ENCODE measurements at regions not wholly inside any gene's neighbourhood (a gene's known extent, or its start where the extent isn't known, plus 50 kb on each side); places are given as distances from the start of the nearest gene placed in this dataset.

GRCh38 chr2:209368914-209369313 lies 54.9 kb upstream of the MAP2 start:
- TF ChIP-seq HNF4G (IDR thresholded peaks at IDR 0.05) (no peak), JUND (IDR thresholded peaks at IDR 0.05) (peak in 1 of 2 donors; percentile 22)
- H3K9me3 ChIP-seq (ENCODE audit: control insufficient read depth in 4 of 4, low read length in 3 of 4): no peaks in the 10 kb centered on the region
- H3K9ac ChIP-seq (ENCODE audit: low read depth in 1 of 2, low read length in 2 of 2): no peak overlapping the region
- no peaks in the 10 kb centered on the region for H3K36me3 ChIP-seq (ENCODE audit: control insufficient read depth in 4 of 4, insufficient read depth in 3 of 4, low read depth in 1 of 4, low read length in 3 of 4)
- H3K27ac ChIP-seq (ENCODE audit: low read depth in 1 of 2, low read length in 2 of 2): no peak overlapping the region
- DNase-seq (ENCODE audit: low spot score): no peak
- peaks cover 0 to 2% (median 0%) of the 10 kb centered on the region in 4 donors for H3K27me3 ChIP-seq (ENCODE audit: control insufficient read depth in 4 of 4, insufficient read depth in 4 of 4, low read length in 3 of 4)
- no peak overlapping the region for H3K4me3 ChIP-seq (ENCODE audit: low read depth in 1 of 3, low read length in 3 of 3)
- H3K4me1 ChIP-seq (ENCODE audit: control insufficient read depth in 4 of 4, insufficient read depth in 4 of 4, low read length in 3 of 4): no peaks in the 10 kb centered on the region
- 26% methylated on average over 5 of the region's 5 CpGs for WGBS

GRCh38 chr2:209369656-209370055 lies 54.2 kb upstream of the MAP2 start:
- no peak overlapping the region for H3K9ac ChIP-seq (ENCODE audit: low read depth in 1 of 2, low read length in 2 of 2)
- DNase-seq (ENCODE audit: low spot score): no peak
- H3K36me3 ChIP-seq (ENCODE audit: control insufficient read depth in 4 of 4, insufficient read depth in 3 of 4, low read depth in 1 of 4, low read length in 3 of 4): no peaks in the 10 kb centered on the region
- peaks cover 0 to 3% (median 0%) of the 10 kb centered on the region in 4 donors for H3K9me3 ChIP-seq (ENCODE audit: control insufficient read depth in 4 of 4, low read length in 3 of 4)
- no peak overlapping the region for H3K4me3 ChIP-seq (ENCODE audit: low read depth in 1 of 3, low read length in 3 of 3)
- H3K27me3 ChIP-seq (ENCODE audit: control insufficient read depth in 4 of 4, insufficient read depth in 4 of 4, low read length in 3 of 4): peaks cover 0 to 2% (median 0%) of the 10 kb centered on the region in 4 donors
- H3K4me1 ChIP-seq (ENCODE audit: control insufficient read depth in 4 of 4, insufficient read depth in 4 of 4, low read length in 3 of 4): no peaks in the 10 kb centered on the region
- TF ChIP-seq TAF1 (conservative IDR thresholded peaks at IDR 0.05) (no peak), FOXA1 (IDR thresholded peaks at IDR 0.05) (no peak), YY1 (IDR thresholded peaks at IDR 0.05) (no peak), SP1 (IDR thresholded peaks at IDR 0.05) (no peak), HNF4A (conservative IDR thresholded peaks at IDR 0.05) (no peak), MAX (IDR thresholded peaks at IDR 0.05) (no peak), FOXA2 (IDR thresholded peaks at IDR 0.05) (no peak), RAD21 (IDR thresholded peaks at IDR 0.05) (no peak), EGR1 (IDR thresholded peaks at IDR 0.05; ENCODE audit: low read depth in 2 of 2) (no peak), NR2F2 (IDR thresholded peaks at IDR 0.05) (no peak), RXRA (IDR thresholded peaks at IDR 0.05) (no peak), ATF3 (IDR thresholded peaks at IDR 0.05) (no peak), REST (IDR thresholded peaks at IDR 0.05) (no peak), JUND (IDR thresholded peaks at IDR 0.05) (no peak), GABPA (IDR thresholded peaks at IDR 0.05 in 1 of 2, conservative IDR thresholded peaks at IDR 0.05 in 1 of 2) (no peak)
- H3K27ac ChIP-seq (ENCODE audit: low read depth in 1 of 2, low read length in 2 of 2): no peak overlapping the region

- no peak for DNase-seq (ENCODE audit: low spot score)
- 63% methylated on average over 2 of the region's 2 CpGs for WGBS
- H3K36me3 ChIP-seq (ENCODE audit: control insufficient read depth in 4 of 4, insufficient read depth in 3 of 4, low read depth in 1 of 4, low read length in 3 of 4): no peaks in the 10 kb centered on the region
- H3K27ac ChIP-seq (ENCODE audit: low read depth in 1 of 2, low read length in 2 of 2): no peak overlapping the region
- peaks cover 0 to 2% (median 0%) of the 10 kb centered on the region in 4 donors for H3K27me3 ChIP-seq (ENCODE audit: control insufficient read depth in 4 of 4, insufficient read depth in 4 of 4, low read length in 3 of 4)
- H3K4me1 ChIP-seq (ENCODE audit: control insufficient read depth in 4 of 4, insufficient read depth in 4 of 4, low read length in 3 of 4): no peaks in the 10 kb centered on the region
- no peak overlapping the region for H3K4me3 ChIP-seq (ENCODE audit: low read depth in 1 of 3, low read length in 3 of 3)
- H3K9ac ChIP-seq (ENCODE audit: low read depth in 1 of 2, low read length in 2 of 2): no peak overlapping the region
- H3K9me3 ChIP-seq (ENCODE audit: control insufficient read depth in 4 of 4, low read length in 3 of 4): peaks cover 3 to 10% (median 4%) of the 10 kb centered on the region in 4 donors
- no peak for TF ChIP-seq JUND (IDR thresholded peaks at IDR 0.05)
- no peak for TF ChIP-seq FOXA2 (IDR thresholded peaks at IDR 0.05)
- no peak for TF ChIP-seq RAD21 (IDR thresholded peaks at IDR 0.05)
- TF ChIP-seq RXRA (IDR thresholded peaks at IDR 0.05): no peak
- no peak for TF ChIP-seq NR2F2 (IDR thresholded peaks at IDR 0.05)
- no peak for TF ChIP-seq TAF1 (conservative IDR thresholded peaks at IDR 0.05)
- TF ChIP-seq YY1 (IDR thresholded peaks at IDR 0.05): no peak
- TF ChIP-seq REST (IDR thresholded peaks at IDR 0.05): no peak
- no peak for TF ChIP-seq FOXA1 (IDR thresholded peaks at IDR 0.05)
- TF ChIP-seq MAX (IDR thresholded peaks at IDR 0.05): no peak
- no peak for TF ChIP-seq EGR1 (IDR thresholded peaks at IDR 0.05; ENCODE audit: low read depth in 2 of 2)
- TF ChIP-seq GABPA (IDR thresholded peaks at IDR 0.05 in 1 of 2, conservative IDR thresholded peaks at IDR 0.05 in 1 of 2): no peak
- TF ChIP-seq CTCF (IDR thresholded peaks at IDR 0.05; ENCODE audit: low read depth, low read length, missing input control): no peak
- no peak for TF ChIP-seq SP1 (IDR thresholded peaks at IDR 0.05)
These were observed 52.4 kb upstream of the MAP2 start for GRCh38 chr2:209371407-209371806.
